HFF-Myc (cell line): ENCODE measurements at regions not wholly inside any gene's neighbourhood (a gene's known extent, or its start where the extent isn't known, plus 50 kb on each side); places are given as distances from the start of the nearest gene placed in this dataset.

ENCODE experiments used
- DNase-seq: peaks from one replicate; pipeline ENCODE4 v3.0.0-alpha.2; 2011; ENCODE audit warnings: low read depth; ENCODE audit errors: extremely low read depth
- H3K4me3 ChIP-seq: replicated peaks from 2 replicates; pipeline ENCODE4 v1.5.1; 2011; ENCODE audit warnings: low read depth, mild to moderate bottlenecking, control low read depth, low read length
- CTCF ChIP-seq: IDR thresholded peaks from 2 replicates; pipeline ENCODE4 v1.5.1; 2012; ENCODE audit warnings: mild to moderate bottlenecking, low read depth, low read length, control low read depth; ENCODE audit errors: missing control alignments

DNA sequence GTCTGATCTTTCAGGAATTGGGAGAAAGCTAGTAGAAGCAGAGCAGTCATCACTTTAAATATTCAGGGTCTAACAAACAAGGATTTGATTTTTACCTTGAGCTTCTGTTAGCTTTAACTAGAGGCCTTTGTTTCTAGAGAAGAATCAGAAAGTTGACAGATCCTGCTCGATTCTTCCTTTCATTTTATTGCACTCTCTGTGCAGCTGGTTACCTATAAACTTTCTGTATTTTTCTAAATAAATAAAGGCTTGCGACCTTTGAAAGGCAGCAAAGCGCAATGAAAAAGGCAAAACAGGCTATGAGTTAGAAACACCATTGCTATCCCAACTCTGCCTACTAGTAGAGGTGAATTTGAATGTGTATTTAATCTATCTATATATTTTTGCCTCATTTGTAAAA, 101.4 kb upstream of the NPY2R start:
- DNase-seq: no peak
- TF ChIP-seq CTCF: no peak
- H3K4me3 ChIP-seq: no peak overlapping the region

DNA sequence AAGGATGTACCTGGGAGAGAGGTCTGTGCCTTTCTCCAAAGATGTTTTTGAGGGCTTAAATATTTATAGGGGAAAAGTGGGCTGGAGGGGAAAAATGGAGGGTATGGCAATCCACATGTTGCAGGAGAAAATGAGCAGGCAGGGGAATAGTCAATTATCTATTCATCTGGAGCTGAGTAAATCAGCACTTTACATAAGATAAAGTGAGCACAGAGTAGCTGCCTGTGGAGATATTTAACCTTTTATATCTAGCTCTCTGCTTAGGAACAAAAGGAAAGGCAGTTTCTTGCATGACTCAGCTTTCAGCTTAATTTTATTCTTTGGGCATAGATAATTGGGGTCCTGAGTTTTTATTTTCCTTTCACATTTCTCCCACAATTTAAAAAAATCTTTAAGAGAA, 93.6 kb upstream of the NPY2R start:
- DNase-seq: no peak
- no peak overlapping the region for H3K4me3 ChIP-seq
- TF ChIP-seq CTCF: no peak

DNA sequence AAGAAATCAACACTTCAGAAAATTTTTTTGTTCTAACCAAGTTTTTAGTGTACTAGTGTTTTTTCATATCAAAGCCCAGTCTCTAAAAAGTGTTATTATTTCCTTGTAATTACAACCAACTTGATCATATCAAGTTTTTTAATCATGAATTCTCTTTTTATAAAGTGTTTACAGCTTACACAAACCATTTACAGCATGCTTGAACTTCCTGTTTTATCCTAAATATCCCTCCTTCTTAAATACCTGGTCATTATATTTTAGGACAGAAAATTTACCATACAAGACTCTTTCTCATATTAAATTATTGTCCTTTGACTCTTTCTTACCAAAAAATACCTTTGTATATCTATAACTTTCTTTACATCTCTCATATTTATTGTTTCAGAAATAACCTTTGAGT, 89.4 kb upstream of the NPY2R start:
- TF ChIP-seq CTCF: no peak
- no peak for DNase-seq

DNA sequence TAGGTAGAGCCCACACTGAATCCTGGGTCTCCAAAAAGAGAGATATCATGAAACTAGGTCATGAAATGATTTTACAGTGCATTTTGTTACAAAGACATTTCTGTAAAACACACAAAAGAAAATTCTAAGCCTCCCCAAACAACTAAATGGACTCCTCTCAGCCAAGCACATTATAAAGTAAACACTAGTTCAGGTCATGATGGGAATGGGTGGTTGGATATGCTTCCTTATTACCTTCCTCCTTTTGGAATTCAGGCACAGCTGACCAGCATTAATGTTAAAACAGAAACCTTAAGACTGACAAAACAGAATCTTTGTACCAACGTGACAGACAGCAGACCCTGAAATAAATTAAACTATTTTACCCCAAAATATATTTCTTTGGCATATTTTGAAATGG, 87.9 kb upstream of the NPY2R start:
- H3K4me3 ChIP-seq: no peak overlapping the region
- no peak for TF ChIP-seq CTCF
- DNase-seq: no peak

More for the DNA sequence above, 89.4 kb upstream of the NPY2R start:
- H3K4me3 ChIP-seq: no peak overlapping the region

- no peak for DNase-seq
- H3K4me3 ChIP-seq: no peak overlapping the region
- TF ChIP-seq CTCF: no peak
Observed at GRCh38 chr4:155122382-155122781, 86.1 kb upstream of the NPY2R start.

DNA sequence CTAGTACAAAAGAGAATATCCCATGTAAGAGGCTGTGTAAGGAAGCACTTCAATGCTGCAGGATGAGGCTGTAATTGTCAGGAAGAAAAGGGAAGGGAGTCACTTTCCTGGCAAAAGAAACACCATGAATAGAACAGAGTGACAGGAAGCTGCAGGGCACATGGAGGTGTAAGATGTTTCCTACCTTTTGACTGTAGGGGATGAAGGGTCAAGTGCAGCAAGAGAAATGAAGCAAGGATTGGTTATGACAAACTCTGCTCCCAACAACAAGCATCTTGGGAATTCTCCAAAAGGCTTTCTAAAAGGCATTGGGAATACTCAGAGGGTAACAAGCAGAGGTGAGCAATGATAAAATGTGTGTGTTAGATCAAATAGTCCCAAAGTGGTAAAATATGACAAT, 74.3 kb upstream of the NPY2R start:
- H3K4me3 ChIP-seq: no peak overlapping the region
- no peak for DNase-seq
- TF ChIP-seq CTCF: no peak

DNA sequence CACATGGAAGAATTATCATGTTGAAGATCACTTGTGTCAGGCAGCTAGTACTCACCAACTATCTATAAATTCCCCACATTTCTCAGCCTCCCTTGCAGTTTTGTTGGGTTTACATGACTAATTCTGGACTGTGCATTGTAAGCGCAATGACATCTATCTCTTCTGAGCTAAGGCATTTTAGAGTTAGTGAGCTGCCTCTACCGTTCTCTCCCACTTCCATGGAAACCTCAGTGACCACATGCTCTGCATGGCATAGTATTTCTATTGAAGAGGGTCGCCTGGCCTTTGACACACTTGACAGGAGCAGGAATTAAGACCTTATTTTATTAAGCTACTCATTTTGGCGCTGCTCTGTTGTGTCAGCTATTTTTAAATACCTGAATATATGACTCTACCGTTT, 67.5 kb upstream of the NPY2R start:
- TF ChIP-seq CTCF: no peak
- no peak for DNase-seq

More for the DNA sequence above, 67.5 kb upstream of the NPY2R start:
- no peak overlapping the region for H3K4me3 ChIP-seq
